Calu3 (cell line): ENCODE measurements at regions not wholly inside any gene's neighbourhood (a gene's known extent, or its start where the extent isn't known, plus 50 kb on each side); places are given as distances from the start of the nearest gene placed in this dataset.

ENCODE experiments used
- BruUV-seq: library from RNA; stranded (reverse); fragments of 400-500 nt; replicated peaks from 2 replicates; lab custom pipeline; 2021; lab: Mats Ljungman, UMichigan
- CTCF ChIA-PET: fragments of 300-600 bp; sonication (Branson Sonifier 250); formaldehyde crosslinking; loops from one replicate; lab custom pipeline; 2022; ENCODE audit warnings: antibody characterized with exemption; lab: Charles Lee
- DNase-seq: peaks from one replicate; pipeline ENCODE4 v3.0.0; 2022
- H3K27ac Mint-ChIP-seq: one replicate; pipeline ENCODE4 v1.8.0; 2022; ENCODE audit warnings: mixed read lengths; ENCODE audit not compliant: unreplicated experiment
- H3K27me3 Mint-ChIP-seq: one replicate; pipeline ENCODE4 v1.8.0; 2022; ENCODE audit warnings: mixed read lengths; ENCODE audit not compliant: unreplicated experiment
- H3K36me3 Mint-ChIP-seq: one replicate; pipeline ENCODE4 v1.8.0; 2022; ENCODE audit warnings: mild to moderate bottlenecking, moderate library complexity, mixed read lengths; ENCODE audit not compliant: insufficient read depth, unreplicated experiment
- H3K4me1 Mint-ChIP-seq: one replicate; pipeline ENCODE4 v1.8.0; 2022; ENCODE audit warnings: mild to moderate bottlenecking, low read depth, mixed read lengths; ENCODE audit not compliant: unreplicated experiment
- H3K4me3 Mint-ChIP-seq: one replicate; pipeline ENCODE4 v1.8.0; 2022; ENCODE audit warnings: mild to moderate bottlenecking, low read depth, moderate library complexity, mixed read lengths; ENCODE audit not compliant: unreplicated experiment
- H3K9me3 Mint-ChIP-seq: one replicate; pipeline ENCODE4 v1.8.0; 2022; ENCODE audit warnings: low read depth, mixed read lengths; ENCODE audit not compliant: unreplicated experiment
- CTCF ChIP-seq: fragments of 200-600 bp; IDR thresholded peaks from one replicate; pipeline ENCODE4 v1.8.0; 2022; ENCODE audit warnings: antibody characterized with exemption; ENCODE audit not compliant: unreplicated experiment
- intact Hi-C: fragments of 100-400 bp; cut with micrococcal nuclease; formaldehyde crosslinking; loops from one replicate; pipeline ENCODE4 v1.10.0; 2022; ENCODE audit not compliant: unreplicated experiment

DNA sequence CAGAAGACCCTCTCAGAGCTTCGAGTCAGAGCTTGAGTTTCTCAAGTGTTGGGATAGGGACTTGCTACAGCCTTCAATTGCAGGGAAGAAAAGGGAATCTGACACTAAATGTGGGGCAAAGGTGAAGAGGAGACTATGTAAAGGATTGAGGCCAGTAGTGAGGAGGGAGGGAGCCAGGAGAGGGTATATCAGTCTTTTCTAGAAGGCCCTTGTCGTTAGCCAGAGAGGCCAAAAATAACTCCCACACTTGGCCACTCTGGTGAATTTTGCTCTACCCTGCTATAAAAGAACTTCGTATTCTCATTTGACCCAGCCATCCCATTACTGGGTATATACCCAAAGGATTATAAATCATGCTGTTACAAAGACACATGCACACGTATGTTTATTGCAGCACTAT, 162.0 kb downstream of the MDFIC start:
- Mint-ChIP-seq H3K36me3 (no peaks in the 10 kb centered on the region), H3K4me1 (peaks cover 36% of the 10 kb centered on the region), H3K4me3 (no peak overlapping the region), H3K27ac (no peak overlapping the region), H3K9me3 (peaks cover 4% of the 10 kb centered on the region), H3K27me3 (no peaks in the 10 kb centered on the region)
- intact Hi-C loops = no loop called here
- BruUV-seq = no TSS peak
- CTCF ChIA-PET = no interaction called here
- DNase-seq = no peak
- no peak for TF ChIP-seq CTCF

DNA sequence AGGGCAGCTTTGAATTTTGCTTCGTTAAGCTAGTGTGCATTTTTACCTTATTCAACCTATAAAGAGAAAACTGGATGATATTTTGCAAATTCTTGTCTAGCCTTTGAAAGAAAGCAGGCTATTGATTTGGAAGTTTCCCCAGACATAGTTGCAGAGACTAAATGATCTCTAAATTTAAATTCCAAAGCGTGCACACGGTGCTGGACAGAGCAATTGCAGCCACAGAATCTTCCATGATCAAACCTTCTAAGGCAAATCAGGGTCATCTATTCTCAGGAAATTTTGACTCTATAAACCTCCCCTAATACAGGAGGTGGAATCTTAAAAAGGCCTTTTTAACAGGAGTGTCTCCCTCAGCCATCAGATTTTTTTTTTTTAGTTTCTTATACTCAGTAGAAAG, 159.9 kb downstream of the MDFIC start:
- no peak for TF ChIP-seq CTCF
- no peaks in the 10 kb centered on the region for H3K27me3 Mint-ChIP-seq
- intact Hi-C loops = no loop called here
- H3K27ac Mint-ChIP-seq = no peak overlapping the region
- peaks cover 4% of the 10 kb centered on the region for H3K9me3 Mint-ChIP-seq
- H3K4me1 Mint-ChIP-seq = peaks cover 20% of the 10 kb centered on the region
- H3K36me3 Mint-ChIP-seq = no peaks in the 10 kb centered on the region
- CTCF ChIA-PET = no interaction called here
- H3K4me3 Mint-ChIP-seq = no peak overlapping the region
- no TSS peak for BruUV-seq
- DNase-seq = no peak

DNA sequence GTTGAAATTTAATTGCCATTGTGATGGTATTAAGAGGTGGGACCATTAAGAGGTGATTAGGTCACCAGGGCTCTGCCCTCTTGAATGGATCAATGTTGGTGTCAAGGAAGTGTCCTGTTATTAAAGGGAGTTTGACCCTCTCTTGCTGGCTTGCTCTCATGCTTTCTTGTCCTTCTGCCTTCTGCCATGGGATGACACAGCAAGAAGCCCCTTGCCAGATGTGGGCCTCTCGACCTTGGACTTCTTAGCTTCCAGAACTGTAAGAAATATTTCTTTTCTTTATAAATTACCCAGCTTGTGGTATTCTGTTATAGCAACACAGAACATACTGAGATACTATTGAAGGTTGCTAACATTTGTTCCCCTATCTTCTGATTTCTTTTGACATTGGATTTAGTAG, 157.0 kb downstream of the MDFIC start:
- BruUV-seq = no TSS peak
- no peaks in the 10 kb centered on the region for H3K36me3 Mint-ChIP-seq
- no peak overlapping the region for H3K27ac Mint-ChIP-seq

DNA sequence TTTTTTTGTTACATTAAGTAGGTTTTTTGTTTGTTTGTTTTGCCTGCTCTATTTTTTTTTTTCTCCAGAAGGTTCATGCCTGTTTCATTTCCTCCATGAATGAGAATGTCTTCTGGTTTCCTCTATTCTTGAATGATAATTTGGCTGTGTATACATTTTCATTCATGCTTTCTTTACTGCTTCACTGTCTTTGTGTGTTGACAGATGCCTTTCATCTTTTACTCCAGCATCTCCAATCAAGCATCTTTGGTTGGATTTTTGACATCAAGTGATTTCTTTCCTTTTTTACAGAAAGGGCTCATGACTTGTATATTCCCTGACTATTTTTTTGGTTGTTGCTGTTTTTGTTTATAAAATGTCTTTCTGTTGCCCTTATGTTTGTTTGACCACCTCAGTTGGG, 156.5 kb downstream of the MDFIC start:
- CTCF ChIA-PET = no interaction called here
- BruUV-seq = no TSS peak
- H3K36me3 Mint-ChIP-seq = no peaks in the 10 kb centered on the region
- H3K4me3 Mint-ChIP-seq = no peak overlapping the region
- no peaks in the 10 kb centered on the region for H3K9me3 Mint-ChIP-seq
- H3K4me1 Mint-ChIP-seq = no peaks in the 10 kb centered on the region
- DNase-seq = no peak
- intact Hi-C loops = no loop called here
- no peaks in the 10 kb centered on the region for H3K27me3 Mint-ChIP-seq
- TF ChIP-seq CTCF = no peak
- H3K27ac Mint-ChIP-seq = no peak overlapping the region

More for the DNA sequence above, 157.0 kb downstream of the MDFIC start:
- DNase-seq = no peak
- H3K4me1 Mint-ChIP-seq = no peaks in the 10 kb centered on the region
- intact Hi-C loops = no loop called here
- TF ChIP-seq CTCF = no peak
- no peak overlapping the region for H3K4me3 Mint-ChIP-seq
- no peaks in the 10 kb centered on the region for H3K27me3 Mint-ChIP-seq
- no peaks in the 10 kb centered on the region for H3K9me3 Mint-ChIP-seq
- CTCF ChIA-PET = no interaction called here
